Stimulated activated naive CD8-positive, alpha-beta T cell treated with anti-CD3 and anti-CD28 coated beads, Interleukin-15, Interleukin-2, amounts not matched to agents 100 ng/mL and 50 ng/mL, for 24 hours (primary cell): ENCODE measurements at regions not wholly inside any gene's neighbourhood (a gene's known extent, or its start where the extent isn't known, plus 50 kb on each side); places are given as distances from the start of the nearest gene placed in this dataset.

Source experiments
- H3K27ac Mint-ChIP-seq: one replicate; pipeline ENCODE4 v1.8.0; 2021; ENCODE audit warnings: mild to moderate bottlenecking, mixed read lengths
- H3K27me3 Mint-ChIP-seq: one replicate; pipeline ENCODE4 v1.8.0; 2021; ENCODE audit warnings: mixed read lengths
- H3K36me3 Mint-ChIP-seq: one replicate; pipeline ENCODE4 v1.8.0; 2021; ENCODE audit warnings: low read depth, mixed read lengths
- H3K4me1 Mint-ChIP-seq: one replicate; pipeline ENCODE4 v1.8.0; 2021; ENCODE audit warnings: low read depth, mixed read lengths
- H3K4me3 Mint-ChIP-seq: one replicate; pipeline ENCODE4 v1.8.0; 2021; ENCODE audit warnings: mild to moderate bottlenecking, mixed read lengths
- H3K9me3 Mint-ChIP-seq: one replicate; pipeline ENCODE4 v1.8.0; 2021; ENCODE audit warnings: mixed read lengths

GRCh38 chr11:19407677-19408270 lies 167.0 kb upstream of the E2F8 start:
- peaks cover 27% of the 10 kb centered on the region for H3K27me3 Mint-ChIP-seq
- H3K27ac Mint-ChIP-seq, result no peak overlapping the region
- H3K4me1 Mint-ChIP-seq, result no peaks in the 10 kb centered on the region
- H3K36me3 Mint-ChIP-seq, result no peaks in the 10 kb centered on the region
- no peak overlapping the region for H3K4me3 Mint-ChIP-seq
- no peaks in the 10 kb centered on the region for H3K9me3 Mint-ChIP-seq

GRCh38 chr11:19405966-19406365 lies 165.2 kb upstream of the E2F8 start:
- no peak overlapping the region for H3K27ac Mint-ChIP-seq
- H3K36me3 Mint-ChIP-seq, result no peaks in the 10 kb centered on the region
- H3K9me3 Mint-ChIP-seq, result no peaks in the 10 kb centered on the region
- no peaks in the 10 kb centered on the region for H3K4me1 Mint-ChIP-seq
- H3K27me3 Mint-ChIP-seq, result peaks cover 21% of the 10 kb centered on the region
- H3K4me3 Mint-ChIP-seq, result no peak overlapping the region

GRCh38 chr11:19404787-19405186 lies 164.0 kb upstream of the E2F8 start:
- Mint-ChIP-seq H3K36me3 (no peaks in the 10 kb centered on the region), H3K4me1 (no peaks in the 10 kb centered on the region), H3K27ac (no peak overlapping the region), H3K27me3 (peaks cover 13% of the 10 kb centered on the region), H3K9me3 (no peaks in the 10 kb centered on the region), H3K4me3 (no peak overlapping the region)

GRCh38 chr11:19403196-19403895 lies 162.6 kb upstream of the E2F8 start:
- no peak overlapping the region for H3K27ac Mint-ChIP-seq
- H3K36me3 Mint-ChIP-seq, result no peaks in the 10 kb centered on the region
- H3K27me3 Mint-ChIP-seq, result peaks cover 13% of the 10 kb centered on the region
- no peaks in the 10 kb centered on the region for H3K4me1 Mint-ChIP-seq
- no peak overlapping the region for H3K4me3 Mint-ChIP-seq
- no peaks in the 10 kb centered on the region for H3K9me3 Mint-ChIP-seq

GRCh38 chr11:19400296-19400695 lies 159.6 kb upstream of the E2F8 start:
- Mint-ChIP-seq H3K36me3 (no peaks in the 10 kb centered on the region), H3K27me3 (peaks cover 13% of the 10 kb centered on the region), H3K4me1 (no peaks in the 10 kb centered on the region), H3K27ac (no peak overlapping the region), H3K9me3 (no peaks in the 10 kb centered on the region), H3K4me3 (no peak overlapping the region)

GRCh38 chr11:19398772-19399527 lies 158.2 kb upstream of the E2F8 start:
- no peaks in the 10 kb centered on the region for H3K9me3 Mint-ChIP-seq
- no peak overlapping the region for H3K27ac Mint-ChIP-seq
- H3K36me3 Mint-ChIP-seq, result no peaks in the 10 kb centered on the region
- peaks cover 4% of the 10 kb centered on the region for H3K4me1 Mint-ChIP-seq
- H3K4me3 Mint-ChIP-seq, result no peak overlapping the region
- peaks cover 15% of the 10 kb centered on the region for H3K27me3 Mint-ChIP-seq

GRCh38 chr11:19398273-19398672 lies 157.5 kb upstream of the E2F8 start:
- H3K27ac Mint-ChIP-seq, result no peak overlapping the region
- H3K36me3 Mint-ChIP-seq, result no peaks in the 10 kb centered on the region
- no peaks in the 10 kb centered on the region for H3K9me3 Mint-ChIP-seq
- peaks cover 4% of the 10 kb centered on the region for H3K4me1 Mint-ChIP-seq
- no peak overlapping the region for H3K4me3 Mint-ChIP-seq
- H3K27me3 Mint-ChIP-seq, result peaks cover 13% of the 10 kb centered on the region

GRCh38 chr11:19395050-19395449 lies 154.3 kb upstream of the E2F8 start:
- H3K27ac Mint-ChIP-seq, result no peak overlapping the region
- peaks cover 14% of the 10 kb centered on the region for H3K27me3 Mint-ChIP-seq
- no peak overlapping the region for H3K4me3 Mint-ChIP-seq
- H3K9me3 Mint-ChIP-seq, result no peaks in the 10 kb centered on the region
- H3K36me3 Mint-ChIP-seq, result no peaks in the 10 kb centered on the region
- H3K4me1 Mint-ChIP-seq, result peaks cover 4% of the 10 kb centered on the region

GRCh38 chr11:19394525-19395016 lies 153.8 kb upstream of the E2F8 start:
- Mint-ChIP-seq H3K27ac (no peak overlapping the region), H3K4me1 (peaks cover 4% of the 10 kb centered on the region), H3K4me3 (no peak overlapping the region), H3K27me3 (peaks cover 14% of the 10 kb centered on the region), H3K36me3 (no peaks in the 10 kb centered on the region), H3K9me3 (no peaks in the 10 kb centered on the region)

- no peak overlapping the region for H3K4me3 Mint-ChIP-seq
- peaks cover 14% of the 10 kb centered on the region for H3K27me3 Mint-ChIP-seq
- peaks cover 4% of the 10 kb centered on the region for H3K4me1 Mint-ChIP-seq
- H3K9me3 Mint-ChIP-seq, result no peaks in the 10 kb centered on the region
- H3K27ac Mint-ChIP-seq, result no peak overlapping the region
- no peaks in the 10 kb centered on the region for H3K36me3 Mint-ChIP-seq
Measured at GRCh38 chr11:19393941-19394340, 153.2 kb upstream of the E2F8 start.

- Mint-ChIP-seq H3K36me3 (no peaks in the 10 kb centered on the region), H3K27ac (no peak overlapping the region), H3K4me3 (no peak overlapping the region), H3K27me3 (peaks cover 14% of the 10 kb centered on the region), H3K4me1 (peaks cover 4% of the 10 kb centered on the region), H3K9me3 (no peaks in the 10 kb centered on the region)
Measured at GRCh38 chr11:19392847-19393518, 152.2 kb upstream of the E2F8 start.

GRCh38 chr11:19392321-19392720 lies 151.6 kb upstream of the E2F8 start:
- Mint-ChIP-seq H3K36me3 (no peaks in the 10 kb centered on the region), H3K4me1 (peaks cover 4% of the 10 kb centered on the region), H3K27ac (no peak overlapping the region), H3K4me3 (no peak overlapping the region), H3K27me3 (peaks cover 14% of the 10 kb centered on the region), H3K9me3 (no peaks in the 10 kb centered on the region)

GRCh38 chr11:19391652-19392051 lies 150.9 kb upstream of the E2F8 start:
- no peak overlapping the region for H3K4me3 Mint-ChIP-seq
- H3K9me3 Mint-ChIP-seq, result no peaks in the 10 kb centered on the region
- H3K4me1 Mint-ChIP-seq, result peaks cover 4% of the 10 kb centered on the region
- H3K36me3 Mint-ChIP-seq, result no peaks in the 10 kb centered on the region
- H3K27ac Mint-ChIP-seq, result no peak overlapping the region
- peaks cover 14% of the 10 kb centered on the region for H3K27me3 Mint-ChIP-seq

GRCh38 chr11:19391026-19391425 lies 150.3 kb upstream of the E2F8 start:
- Mint-ChIP-seq H3K4me3 (no peak overlapping the region), H3K9me3 (no peaks in the 10 kb centered on the region), H3K4me1 (peaks cover 4% of the 10 kb centered on the region), H3K27me3 (peaks cover 13% of the 10 kb centered on the region), H3K36me3 (no peaks in the 10 kb centered on the region), H3K27ac (no peak overlapping the region)

- H3K4me3 Mint-ChIP-seq, result no peak overlapping the region
- H3K9me3 Mint-ChIP-seq, result no peaks in the 10 kb centered on the region
- H3K36me3 Mint-ChIP-seq, result no peaks in the 10 kb centered on the region
- H3K4me1 Mint-ChIP-seq, result peaks cover 4% of the 10 kb centered on the region
- H3K27ac Mint-ChIP-seq, result no peak overlapping the region
- peaks cover 8% of the 10 kb centered on the region for H3K27me3 Mint-ChIP-seq
Measured at GRCh38 chr11:19389787-19390303, 149.1 kb upstream of the E2F8 start.
